ENCODE measurements at regions not wholly inside any gene's neighbourhood (a gene's known extent, or its start where the extent isn't known, plus 50 kb on each side); places are given as distances from the start of the nearest gene placed in this dataset.

- no peak for TF ChIP-seq CTCF (IDR thresholded peaks at IDR 0.05)
- no peak for TF ChIP-seq POLR2A (IDR thresholded peaks at IDR 0.05)
These were observed 287.2 kb downstream of the ZSWIM6 start for GRCh38 chr5:61619289-61619688.
